Ureter (tissue), 1 donor: ENCODE measurements at regions not wholly inside any gene's neighbourhood (a gene's known extent, or its start where the extent isn't known, plus 50 kb on each side); places are given as distances from the start of the nearest gene placed in this dataset.
"Not testable (repeated sequence)": the region's sequence is repeated elsewhere in the genome, so short reads cannot be mapped to it uniquely, and the experiment has no call there.

ENCODE experiments used
- DNase-seq: peaks from one replicate; pipeline ENCODE4 v3.0.0-alpha.2; 2020; ENCODE audit warnings: low spot score
- donor health status: DM: yes; HTN: yes; CAD: no.

GRCh38 chr13:80177327-80177726 is 163.6 kb downstream of the SPRY2 start:
- DNase-seq: no peak

GRCh38 chr13:80173224-80173623 is 167.7 kb downstream of the SPRY2 start:
- no peak for DNase-seq

GRCh38 chr13:80171096-80171495 is 169.8 kb downstream of the SPRY2 start:
- no peak for DNase-seq

- no peak for DNase-seq
Observed at GRCh38 chr13:80168089-80168850, 172.7 kb downstream of the SPRY2 start.

GRCh38 chr13:80166352-80166751 is 174.6 kb downstream of the SPRY2 start:
- no peak for DNase-seq

- no peak for DNase-seq
Observed at GRCh38 chr13:80164462-80164861, 176.5 kb downstream of the SPRY2 start.

- DNase-seq: no peak
Observed at GRCh38 chr13:80161896-80162295, 179.0 kb downstream of the SPRY2 start.

GRCh38 chr13:80161219-80161618 is 179.7 kb downstream of the SPRY2 start:
- DNase-seq: no peak

GRCh38 chr13:80160110-80160509 is 180.8 kb downstream of the SPRY2 start:
- no peak for DNase-seq

- DNase-seq: no peak
Observed at GRCh38 chr13:80157261-80157932, 183.5 kb downstream of the SPRY2 start.

- not testable (repeated sequence) for DNase-seq
Observed at GRCh38 chr13:80152142-80152541, 188.8 kb downstream of the SPRY2 start.

GRCh38 chr13:80151016-80151415 is 189.9 kb downstream of the SPRY2 start:
- DNase-seq: no peak

- DNase-seq: no peak
Observed at GRCh38 chr13:80149736-80150135, 191.2 kb downstream of the SPRY2 start.

GRCh38 chr13:80145171-80145690 is 195.7 kb downstream of the SPRY2 start:
- no peak for DNase-seq

- no peak for DNase-seq
Observed at GRCh38 chr13:80144493-80144892, 196.4 kb downstream of the SPRY2 start.

- peak; percentile 49 for DNase-seq
Observed at GRCh38 chr13:80141123-80141849, 199.6 kb downstream of the SPRY2 start.

GRCh38 chr13:80140685-80141084 is 200.2 kb downstream of the SPRY2 start:
- DNase-seq: no peak

GRCh38 chr13:80139196-80139595 is 201.7 kb downstream of the SPRY2 start:
- no peak for DNase-seq

GRCh38 chr13:80137994-80138393 is 202.9 kb downstream of the SPRY2 start:
- DNase-seq: no peak

GRCh38 chr13:80134346-80134745 is 206.6 kb downstream of the SPRY2 start:
- DNase-seq: no peak

GRCh38 chr13:80133631-80134261 is 207.2 kb downstream of the SPRY2 start:
- DNase-seq: no peak
